Neural cell (in vitro differentiated cells): ENCODE measurements at regions not wholly inside any gene's neighbourhood (a gene's known extent, or its start where the extent isn't known, plus 50 kb on each side); places are given as distances from the start of the nearest gene placed in this dataset.

Experiments
- CTCF ChIP-seq: fragments of 450-650 bp; IDR thresholded peaks from 2 replicates; pipeline ENCODE4 v1.5.1; 2014; ENCODE audit warnings: antibody characterized with exemption, mild to moderate bottlenecking, moderate library complexity; ENCODE audit not compliant: poor library complexity, severe bottlenecking
- EZH2 ChIP-seq: fragments of 200-600, 300-800 bp; shearing (Covaris generic), sonication (generic); IDR thresholded peaks from 2 replicates; pipeline ENCODE4 v1.6.1; 2014; ENCODE audit warnings: antibody characterized with exemption, low read length, borderline replicate concordance, mild to moderate bottlenecking; ENCODE audit not compliant: insufficient read depth, poor library complexity, severe bottlenecking
- RAD21 ChIP-seq: fragments of 450-650 bp; conservative IDR thresholded peaks from 2 replicates; pipeline ENCODE4 v1.6.1; 2014; ENCODE audit warnings: antibody characterized with exemption, mild to moderate bottlenecking, moderate library complexity

- no peak for TF ChIP-seq EZH2
- TF ChIP-seq CTCF: no peak
- no peak for TF ChIP-seq RAD21
These were observed 76.9 kb upstream of the ZNF608 start for GRCh38 chr5:124823380-124823779.
